Effector CD4-positive, alpha-beta T cell (primary cell): ENCODE measurements at regions not wholly inside any gene's neighbourhood (a gene's known extent, or its start where the extent isn't known, plus 50 kb on each side); places are given as distances from the start of the nearest gene placed in this dataset.
A peak's percentile ranks its signal among the peaks of the same experiment; 100 is the strongest.

Source experiments
- DNase-seq: peaks from one replicate; pipeline ENCODE4 v3.0.0-alpha.2; 2020

- DNase-seq, result peak; percentile 16
Measured at GRCh38 chr3:109532257-109533216, 195.2 kb upstream of the DPPA4 start.

GRCh38 chr3:109545746-109546145 is 208.4 kb upstream of the DPPA4 start:
- no peak for DNase-seq

GRCh38 chr3:109548192-109548938 is 211.0 kb upstream of the DPPA4 start:
- no peak for DNase-seq

- no peak for DNase-seq
Measured at GRCh38 chr3:109553591-109554371, 216.4 kb upstream of the DPPA4 start.

GRCh38 chr3:109559389-109559788 is 222.0 kb upstream of the DPPA4 start:
- no peak for DNase-seq

- no peak for DNase-seq
Measured at GRCh38 chr3:109563149-109563548, 225.8 kb upstream of the DPPA4 start.

GRCh38 chr3:109569135-109569846 is 231.9 kb upstream of the DPPA4 start:
- no peak for DNase-seq

GRCh38 chr3:109570408-109570807 is 233.1 kb upstream of the DPPA4 start:
- DNase-seq, result no peak

GRCh38 chr3:109572301-109572700 is 235.0 kb upstream of the DPPA4 start:
- no peak for DNase-seq

GRCh38 chr3:109596991-109597390 is 259.6 kb upstream of the DPPA4 start:
- DNase-seq, result no peak

- DNase-seq, result no peak
Measured at GRCh38 chr3:109597444-109597843, 260.1 kb upstream of the DPPA4 start.

- DNase-seq, result no peak
Measured at GRCh38 chr3:109607897-109608296, 270.6 kb upstream of the DPPA4 start.

GRCh38 chr3:109608574-109608973 is 271.2 kb upstream of the DPPA4 start:
- DNase-seq, result no peak

GRCh38 chr3:109618766-109619378 is 281.5 kb upstream of the DPPA4 start:
- DNase-seq, result no peak

- no peak for DNase-seq
Measured at GRCh38 chr3:109631897-109632296, 294.6 kb upstream of the DPPA4 start.

- no peak for DNase-seq
Measured at GRCh38 chr3:109640146-109640652, 302.9 kb upstream of the DPPA4 start.

GRCh38 chr3:109642025-109642424 is 304.7 kb upstream of the DPPA4 start:
- no peak for DNase-seq

- no peak for DNase-seq
Measured at GRCh38 chr3:109643590-109643989, 306.2 kb upstream of the DPPA4 start.

GRCh38 chr3:109644332-109644731 is 307.0 kb upstream of the DPPA4 start:
- DNase-seq, result no peak

- DNase-seq, result no peak
Measured at GRCh38 chr3:109644746-109645145, 307.4 kb upstream of the DPPA4 start.

- DNase-seq, result no peak
Measured at GRCh38 chr3:109648027-109648426, 310.7 kb upstream of the DPPA4 start.

- no peak for DNase-seq
Measured at GRCh38 chr3:109656225-109656624, 318.9 kb upstream of the DPPA4 start.
